ENCODE measurements at regions not wholly inside any gene's neighbourhood (a gene's known extent, or its start where the extent isn't known, plus 50 kb on each side); places are given as distances from the start of the nearest gene placed in this dataset.

GRCh38 chr10:33858326-33858725, 523.9 kb upstream of the NRP1 start:
- TF ChIP-seq CTCF (IDR thresholded peaks at IDR 0.05; ENCODE audit: control extremely low read depth in 1 of 3, insufficient read depth in 1 of 3, low read depth in 1 of 3, low read length in 3 of 3) (no peak), CBX5 (IDR thresholded peaks at IDR 0.05; ENCODE audit: low read depth, low read length) (no peak), MAX (IDR thresholded peaks at IDR 0.05) (no peak), ZNF274 (IDR thresholded peaks at IDR 0.05; ENCODE audit: borderline replicate concordance, extremely low read depth, low read length) (no peak), SIRT6 (IDR thresholded peaks at IDR 0.05; ENCODE audit: low read length) (no peak), NRF1 (IDR thresholded peaks at IDR 0.05; ENCODE audit: low read depth, low read length) (no peak), RXRA (IDR thresholded peaks at IDR 0.05; ENCODE audit: insufficient read depth, low read depth, low read length) (no peak), HDAC6 (IDR thresholded peaks at IDR 0.05; ENCODE audit: low read depth, low read length) (no peak), POLR2AphosphoS5 (IDR thresholded peaks at IDR 0.05; ENCODE audit: low read depth, low read length) (no peak), JUND (IDR thresholded peaks at IDR 0.05; ENCODE audit: low read length) (no peak), JUN (IDR thresholded peaks at IDR 0.05; ENCODE audit: low read depth, low read length) (no peak), POLR2A (IDR thresholded peaks at IDR 0.05; ENCODE audit: control extremely low read depth in 1 of 2, low read depth in 2 of 2, low read length in 2 of 2) (no peak)

All from H1 (cell line).